OCI-LY7 (cell line): ENCODE measurements at regions not wholly inside any gene's neighbourhood (a gene's known extent, or its start where the extent isn't known, plus 50 kb on each side); places are given as distances from the start of the nearest gene placed in this dataset.

Experiments
- BruUV-seq: library from RNA; stranded (reverse); fragments of 400-500 nt; replicated peaks from 2 replicates; lab custom pipeline; 2021; lab: Mats Ljungman, UMichigan
- CTCF ChIA-PET: fragments of 300-600 bp; sonication (Branson Sonifier 250); formaldehyde crosslinking; loops from one replicate; lab custom pipeline; 2022; ENCODE audit warnings: antibody characterized with exemption; ENCODE audit not compliant: unreplicated experiment; lab: Charles Lee
- POLR2A ChIA-PET: fragments of 300-600 bp; sonication (Branson Sonifier 250); formaldehyde crosslinking; loops from one replicate; lab custom pipeline; 2022; ENCODE audit warnings: antibody characterized with exemption; lab: Charles Lee
- DNase-seq: peaks from one replicate; pipeline ENCODE4 v3.0.0-alpha.2; 2015; ENCODE audit warnings: low spot score
- H2AFZ ChIP-seq: fragments of 200-600 bp; sonication (generic), shearing (Covaris generic); 2 replicates; pipeline ENCODE4 v1.6.1; 2014; ENCODE audit warnings: mild to moderate bottlenecking, antibody characterized with exemption, low read length, moderate library complexity
- H3K27ac ChIP-seq: fragments of 200-600 bp; sonication (generic); 2 replicates; pipeline ENCODE4 v1.5.1; 2014; ENCODE audit warnings: mixed run types, low read depth, mild to moderate bottlenecking, moderate library complexity, low read length, inconsistent platforms; ENCODE audit not compliant: poor library complexity, severe bottlenecking
- H3K36me3 ChIP-seq: fragments of 200-600 bp; sonication (generic); 2 replicates; pipeline ENCODE4 v1.6.1; 2014; ENCODE audit warnings: mild to moderate bottlenecking, antibody characterized with exemption, low read length, moderate library complexity, mixed read lengths; ENCODE audit not compliant: insufficient read depth
- H3K4me1 ChIP-seq: fragments of 200-600 bp; sonication (generic); 2 replicates; pipeline ENCODE4 v1.5.1; 2014; ENCODE audit warnings: mild to moderate bottlenecking, low read length; ENCODE audit not compliant: insufficient read depth, poor library complexity, severe bottlenecking
- H3K4me2 ChIP-seq: fragments of 200-600 bp; sonication (generic); 2 replicates; pipeline ENCODE4 v1.6.1; 2014; ENCODE audit warnings: mild to moderate bottlenecking, low read length
- H3K4me3 ChIP-seq: fragments of 200-600 bp; sonication (generic); 2 replicates; pipeline ENCODE4 v1.5.1; 2014; ENCODE audit warnings: mild to moderate bottlenecking, low read depth, low read length; ENCODE audit not compliant: poor library complexity, severe bottlenecking
- H3K79me2 ChIP-seq: fragments of 200-600 bp; sonication (generic); 2 replicates; pipeline ENCODE4 v1.6.1; 2016; ENCODE audit warnings: low read depth, mild to moderate bottlenecking, low read length, moderate library complexity, mixed read lengths; ENCODE audit not compliant: insufficient read depth
- H3K9me2 ChIP-seq: fragments of 200-600 bp; sonication (generic); 2 replicates; pipeline ENCODE4 v1.6.1; 2016; ENCODE audit warnings: mild to moderate bottlenecking, low read length, mixed read lengths; ENCODE audit not compliant: insufficient read depth
- H3K9me3 ChIP-seq: fragments of 200-600 bp; sonication (generic); 2 replicates; pipeline ENCODE4 v1.6.1; 2014; ENCODE audit warnings: mild to moderate bottlenecking, mixed run types, low read length, mixed read lengths
- H4K20me1 ChIP-seq: fragments of 200-600 bp; sonication (generic); 2 replicates; pipeline ENCODE4 v1.6.1; 2014; ENCODE audit warnings: mild to moderate bottlenecking, antibody characterized with exemption, low read length, moderate library complexity, mixed read lengths; ENCODE audit not compliant: insufficient read depth
- CTCF ChIP-seq: fragments of 200-600 bp; sonication (generic); conservative IDR thresholded peaks from 2 replicates; pipeline ENCODE4 v1.5.1; 2014; ENCODE audit warnings: mild to moderate bottlenecking, antibody characterized with exemption, low read length, moderate library complexity, mixed read lengths
- EZH2phosphoT487 ChIP-seq: fragments of 200-600 bp; sonication (generic); IDR thresholded peaks from 2 replicates; pipeline ENCODE4 v1.6.1; 2018; ENCODE audit warnings: low read depth, borderline replicate concordance, mild to moderate bottlenecking, mixed run types, antibody characterized with exemption, low read length, moderate library complexity, mixed read lengths
- intact Hi-C: fragments of 100-400 bp; cut with micrococcal nuclease; formaldehyde crosslinking; loops from one replicate; pipeline ENCODE4 v1.10.0; 2022; ENCODE audit not compliant: unreplicated experiment

GRCh38 chr15:77715051-77715450 is 82.3 kb upstream of the LINGO1 start:
- Histone ChIP-seq H3K36me3 (no peaks in the 10 kb centered on the region), H4K20me1 (no peaks in the 10 kb centered on the region), H3K4me2 (no peak overlapping the region), H3K9me3 (no peaks in the 10 kb centered on the region), H3K4me1 (no peaks in the 10 kb centered on the region), H2AFZ (no peak overlapping the region), H3K79me2 (no peaks in the 10 kb centered on the region), H3K4me3 (no peak overlapping the region), H3K27ac (no peak overlapping the region), H3K9me2 (no peaks in the 10 kb centered on the region)
- BruUV-seq = no TSS peak
- POLR2A ChIA-PET = no interaction called here
- intact Hi-C loops = no loop called here
- no peak for TF ChIP-seq CTCF
- no peak for TF ChIP-seq EZH2phosphoT487
- CTCF ChIA-PET = no interaction called here
- no peak for DNase-seq

- BruUV-seq = no TSS peak
- Histone ChIP-seq H3K9me2 (no peaks in the 10 kb centered on the region), H3K36me3 (no peaks in the 10 kb centered on the region), H3K9me3 (no peaks in the 10 kb centered on the region), H3K4me1 (no peaks in the 10 kb centered on the region), H3K4me3 (no peak overlapping the region), H3K79me2 (no peaks in the 10 kb centered on the region), H3K4me2 (no peak overlapping the region), H3K27ac (no peak overlapping the region), H4K20me1 (no peaks in the 10 kb centered on the region), H2AFZ (no peak overlapping the region)
- CTCF ChIA-PET = no interaction called here
- intact Hi-C loops = no loop called here
- POLR2A ChIA-PET = no interaction called here
- no peak for DNase-seq
- TF ChIP-seq EZH2phosphoT487 (no peak), CTCF (no peak)
Measured at GRCh38 chr15:77714555-77714954, 81.8 kb upstream of the LINGO1 start.

- TF ChIP-seq EZH2phosphoT487 = no peak
- no peak for TF ChIP-seq CTCF
- no peaks in the 10 kb centered on the region for H3K79me2 ChIP-seq
- no peaks in the 10 kb centered on the region for H3K4me1 ChIP-seq
- H3K4me2 ChIP-seq = no peak overlapping the region
- H3K9me3 ChIP-seq = no peaks in the 10 kb centered on the region
- intact Hi-C loops = no loop called here
- ChIA-PET CTCF (no interaction called here), POLR2A (no interaction called here)
- H3K36me3 ChIP-seq = no peaks in the 10 kb centered on the region
- H4K20me1 ChIP-seq = no peaks in the 10 kb centered on the region
- no peak overlapping the region for H2AFZ ChIP-seq
- H3K9me2 ChIP-seq = no peaks in the 10 kb centered on the region
- no TSS peak for BruUV-seq
- no peak overlapping the region for H3K4me3 ChIP-seq
- no peak overlapping the region for H3K27ac ChIP-seq
- DNase-seq = no peak
Measured at GRCh38 chr15:77714023-77714422, 81.3 kb upstream of the LINGO1 start.
